ENCODE measurements at regions not wholly inside any gene's neighbourhood (a gene's known extent, or its start where the extent isn't known, plus 50 kb on each side); places are given as distances from the start of the nearest gene placed in this dataset.

GRCh38 chr15:38782156-38782555 lies 217.5 kb upstream of the RASGRP1 start:
- no peak for TF ChIP-seq POLR2A (IDR thresholded peaks at IDR 0.05)
- TF ChIP-seq POLR2AphosphoS5 (IDR thresholded peaks at IDR 0.05): no peak
- TF ChIP-seq CTCF (IDR thresholded peaks at IDR 0.05): no peak
